ENCODE measurements at regions not wholly inside any gene's neighbourhood (a gene's known extent, or its start where the extent isn't known, plus 50 kb on each side); places are given as distances from the start of the nearest gene placed in this dataset.

GRCh38 chr18:27704736-27705361 is 472.1 kb downstream of the CDH2 start:
- no peak for FAIRE-seq
- no peak for DNase-seq (ENCODE audit: insufficient read length, low spot score)

- no peak for FAIRE-seq
These were observed 477.8 kb downstream of the CDH2 start for GRCh38 chr18:27699137-27699536.

GRCh38 chr18:27696148-27696547 is 480.8 kb downstream of the CDH2 start:
- DNase-seq (ENCODE audit: insufficient read length, low spot score) (no peak), FAIRE-seq (no peak)

More at GRCh38 chr18:27699137-27699536, 477.8 kb downstream of the CDH2 start:
- no peak for DNase-seq (ENCODE audit: insufficient read length, low spot score)

GRCh38 chr18:27695503-27695902 is 481.4 kb downstream of the CDH2 start:
- FAIRE-seq (no peak), DNase-seq (ENCODE audit: insufficient read length, low spot score) (no peak)

- DNase-seq (ENCODE audit: insufficient read length, low spot score) (no peak), FAIRE-seq (no peak)
These were observed 481.9 kb downstream of the CDH2 start for GRCh38 chr18:27695052-27695451.

GRCh38 chr18:27688581-27688980 is 488.3 kb downstream of the CDH2 start:
- DNase-seq (ENCODE audit: insufficient read length, low spot score): no peak
- no peak for FAIRE-seq

- FAIRE-seq: no peak
- no peak for DNase-seq (ENCODE audit: insufficient read length, low spot score)
These were observed 489.5 kb downstream of the CDH2 start for GRCh38 chr18:27687351-27687979.

- no peak for FAIRE-seq
- DNase-seq (ENCODE audit: insufficient read length, low spot score): no peak
These were observed 491.0 kb downstream of the CDH2 start for GRCh38 chr18:27685807-27686412.

- DNase-seq (ENCODE audit: insufficient read length, low spot score): no peak
- no peak for FAIRE-seq
These were observed 491.8 kb downstream of the CDH2 start for GRCh38 chr18:27685091-27685490.

GRCh38 chr18:27674411-27674810 is 489.3 kb upstream of the CHST9 start:
- DNase-seq (ENCODE audit: insufficient read length, low spot score) (no peak), FAIRE-seq (no peak)

GRCh38 chr18:27673861-27674260 is 488.8 kb upstream of the CHST9 start:
- DNase-seq (ENCODE audit: insufficient read length, low spot score) (no peak), FAIRE-seq (no peak)

GRCh38 chr18:27668158-27668557 is 483.1 kb upstream of the CHST9 start:
- DNase-seq (ENCODE audit: insufficient read length, low spot score) (no peak), FAIRE-seq (no peak)

- FAIRE-seq: no peak
- no peak for DNase-seq (ENCODE audit: insufficient read length, low spot score)
These were observed 482.0 kb upstream of the CHST9 start for GRCh38 chr18:27667064-27667463.

GRCh38 chr18:27666016-27666415 is 480.9 kb upstream of the CHST9 start:
- FAIRE-seq: no peak
- no peak for DNase-seq (ENCODE audit: insufficient read length, low spot score)

- FAIRE-seq (no peak), DNase-seq (ENCODE audit: insufficient read length, low spot score) (no peak)
These were observed 480.2 kb upstream of the CHST9 start for GRCh38 chr18:27665264-27665799.

GRCh38 chr18:27662949-27663348 is 477.8 kb upstream of the CHST9 start:
- no peak for DNase-seq (ENCODE audit: insufficient read length, low spot score)
- FAIRE-seq: no peak

GRCh38 chr18:27662537-27662936 is 477.4 kb upstream of the CHST9 start:
- no peak for DNase-seq (ENCODE audit: insufficient read length, low spot score)

GRCh38 chr18:27661320-27662018 is 476.4 kb upstream of the CHST9 start:
- no peak for FAIRE-seq
- DNase-seq (ENCODE audit: insufficient read length, low spot score): no peak

More at GRCh38 chr18:27662537-27662936, 477.4 kb upstream of the CHST9 start:
- FAIRE-seq: no peak

- FAIRE-seq: no peak
- DNase-seq (ENCODE audit: insufficient read length, low spot score): no peak
These were observed 471.8 kb upstream of the CHST9 start for GRCh38 chr18:27656905-27657304.

GRCh38 chr18:27656167-27656778 is 471.2 kb upstream of the CHST9 start:
- no peak for FAIRE-seq
- DNase-seq (ENCODE audit: insufficient read length, low spot score): no peak

GRCh38 chr18:27653247-27653646 is 468.1 kb upstream of the CHST9 start:
- no peak for FAIRE-seq
- DNase-seq (ENCODE audit: insufficient read length, low spot score): no peak

Measured in HTR-8/SVneo (cell line).